ENCODE measurements at regions not wholly inside any gene's neighbourhood (a gene's known extent, or its start where the extent isn't known, plus 50 kb on each side); places are given as distances from the start of the nearest gene placed in this dataset.
"Not testable (repeated sequence)": the region's sequence is repeated elsewhere in the genome, so short reads cannot be mapped to it uniquely, and the experiment has no call there.

DNA sequence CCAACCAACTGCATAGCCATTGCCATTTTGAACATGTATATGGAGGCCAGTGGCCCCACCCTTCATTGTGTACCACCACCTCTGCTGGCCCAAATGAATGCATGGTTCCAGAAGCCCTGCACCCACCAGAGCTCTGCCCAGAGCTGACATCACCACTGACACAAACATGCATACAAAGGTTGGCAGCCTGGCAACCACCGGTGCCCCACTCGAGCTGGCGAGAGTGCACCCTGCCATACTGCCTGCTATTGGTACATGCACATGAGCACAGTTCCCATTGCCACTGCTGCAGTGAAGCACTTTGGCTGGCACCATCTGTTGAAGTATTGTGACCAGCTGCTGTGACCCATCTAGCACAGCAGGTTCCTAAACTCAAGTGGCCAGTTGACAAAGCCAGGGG is 1564.9 kb downstream of the OLFM4 start:
- DNase-seq (ENCODE audit: low read depth), result no peak

DNA sequence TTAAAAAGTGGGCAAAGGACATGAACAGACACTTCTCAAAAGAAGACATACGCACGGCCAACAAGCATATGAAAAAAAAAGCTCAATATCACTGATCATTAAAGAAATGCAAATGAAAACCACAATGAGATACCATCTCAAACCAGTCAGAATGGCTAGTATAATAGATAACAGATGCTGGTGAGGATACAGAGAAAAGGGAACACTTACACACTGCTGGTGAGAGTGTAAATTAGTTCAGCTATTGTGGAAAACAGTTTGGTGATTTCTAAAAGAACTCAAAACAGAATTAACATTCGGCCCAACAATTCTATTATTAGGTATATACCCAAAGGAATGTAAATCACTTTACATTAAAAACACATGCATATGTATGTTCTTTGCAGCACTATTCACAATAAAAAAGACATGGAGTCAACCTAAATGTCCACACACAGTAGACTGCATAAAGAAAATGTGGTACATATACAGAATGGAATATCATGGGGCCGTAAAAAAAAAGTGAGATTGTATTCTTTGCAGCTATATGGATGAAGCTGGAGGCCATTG is 1569.0 kb downstream of the OLFM4 start:
- no peak for DNase-seq (ENCODE audit: low read depth)

DNA sequence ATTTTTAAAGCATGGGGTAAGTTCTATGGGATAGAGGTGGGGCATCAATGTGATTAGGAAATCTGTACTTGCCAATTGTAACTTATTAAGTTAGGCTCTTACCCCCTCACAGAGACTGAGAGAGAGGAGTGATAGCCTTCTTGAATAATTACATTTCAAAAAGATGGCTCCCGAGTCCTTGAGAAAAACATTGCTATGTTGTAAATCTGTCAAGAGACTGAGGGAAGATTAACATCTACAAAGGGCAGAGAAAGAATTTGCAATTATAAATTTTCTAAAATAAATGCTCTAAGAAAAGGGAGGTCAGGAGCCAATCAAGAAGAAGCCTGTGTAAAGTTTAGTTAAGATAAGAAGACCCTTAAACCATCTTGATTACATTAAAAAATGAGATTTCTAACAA is 1570.8 kb downstream of the OLFM4 start:
- no peak for DNase-seq (ENCODE audit: low read depth)

DNA sequence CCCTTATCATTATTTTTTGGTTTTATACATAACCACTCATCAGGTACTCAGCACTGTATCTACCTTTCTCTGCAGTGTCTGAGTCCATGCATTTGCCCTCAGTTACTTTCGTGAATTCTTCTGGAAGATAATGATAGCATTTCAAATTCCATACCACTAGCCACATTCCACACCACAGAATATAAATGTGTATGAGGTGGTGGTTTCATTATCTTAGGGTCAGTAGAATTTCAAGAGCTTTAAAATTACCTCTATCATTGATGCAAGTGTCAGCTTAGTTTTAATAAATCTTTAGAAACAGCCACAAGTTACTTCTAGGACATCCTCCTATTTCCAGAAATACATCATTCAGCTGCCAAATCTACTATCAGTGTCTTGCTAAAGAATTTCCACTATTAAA is 1578.3 kb downstream of the OLFM4 start:
- DNase-seq (ENCODE audit: low read depth), result no peak

DNA sequence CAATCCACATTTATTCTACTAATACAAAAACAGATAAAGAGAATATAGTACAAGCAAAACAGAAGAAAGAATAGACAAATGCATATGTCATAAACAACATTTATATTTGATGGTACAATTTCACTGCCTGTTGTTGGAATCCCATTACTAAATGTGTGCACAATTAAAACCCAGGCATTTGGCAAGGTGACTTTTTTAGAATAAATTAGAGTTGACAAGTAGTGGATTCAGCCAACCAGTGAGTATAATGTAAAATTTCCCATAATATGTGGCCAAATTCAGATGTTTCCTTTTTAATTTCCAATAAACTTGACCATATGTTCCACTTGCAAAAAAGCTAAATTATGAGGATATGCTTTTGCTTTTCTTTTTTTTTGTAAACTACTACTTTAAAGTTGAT is 1578.8 kb downstream of the OLFM4 start:
- no peak for DNase-seq (ENCODE audit: low read depth)

DNA sequence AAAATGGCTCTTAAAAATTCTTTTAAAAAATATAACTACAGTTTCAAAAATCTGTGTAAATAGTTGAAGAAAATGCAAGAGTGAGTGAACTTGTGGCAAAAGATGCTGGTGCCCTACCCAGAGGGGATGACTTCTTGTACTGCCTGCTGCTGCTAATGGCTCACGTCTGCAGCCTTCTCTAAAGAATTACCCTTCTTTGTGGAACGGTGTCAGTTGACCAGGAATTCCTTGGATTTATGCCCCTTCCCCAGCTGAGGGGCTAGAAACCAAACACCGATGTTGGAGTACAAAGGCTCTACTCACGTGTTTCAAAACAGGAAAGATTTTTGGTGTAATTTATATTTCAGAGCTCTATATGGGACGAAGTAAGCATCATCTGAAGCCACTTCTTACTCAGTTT is 1582.8 kb downstream of the OLFM4 start:
- no peak for DNase-seq (ENCODE audit: low read depth)

DNA sequence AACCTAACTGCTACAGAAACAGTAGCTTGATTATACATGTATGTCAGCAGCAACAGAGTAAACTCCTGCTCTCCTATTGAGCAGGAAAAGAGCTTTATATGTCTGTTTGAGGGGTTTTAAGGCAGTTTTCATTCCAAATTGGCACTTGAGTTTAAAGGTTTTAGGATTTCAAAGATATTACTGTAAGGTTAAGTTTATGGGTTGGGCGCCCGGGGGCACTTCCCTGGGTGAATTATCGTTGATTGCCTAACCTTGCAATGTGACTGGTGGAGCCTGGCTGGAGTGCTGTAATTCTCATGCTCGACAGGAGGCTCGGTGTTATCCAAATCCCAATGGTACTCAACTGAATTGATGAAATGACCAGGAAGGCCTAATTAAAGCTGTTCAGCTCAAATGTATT is 1586.1 kb downstream of the OLFM4 start:
- DNase-seq (ENCODE audit: low read depth), result no peak

DNA sequence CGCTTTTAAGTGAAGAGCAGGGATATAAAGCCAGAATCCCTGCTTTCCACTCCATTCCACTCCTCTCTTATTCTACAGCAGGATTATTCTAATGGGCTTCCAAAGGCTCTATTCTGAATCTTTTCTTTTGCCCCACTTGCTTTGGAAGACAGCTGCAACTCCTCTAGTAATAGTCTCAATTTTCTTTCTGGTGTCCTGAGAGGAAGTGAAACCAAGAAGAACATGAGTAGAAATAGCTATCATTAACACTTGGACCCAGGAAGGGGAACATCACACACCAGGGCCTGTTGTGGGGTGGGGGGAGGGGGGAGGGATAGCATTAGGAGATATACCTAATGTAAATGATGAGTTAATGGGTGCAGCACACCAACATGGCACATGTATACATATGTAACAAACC is 1597.9 kb downstream of the OLFM4 start:
- not testable (repeated sequence) for DNase-seq (ENCODE audit: low read depth)

DNA sequence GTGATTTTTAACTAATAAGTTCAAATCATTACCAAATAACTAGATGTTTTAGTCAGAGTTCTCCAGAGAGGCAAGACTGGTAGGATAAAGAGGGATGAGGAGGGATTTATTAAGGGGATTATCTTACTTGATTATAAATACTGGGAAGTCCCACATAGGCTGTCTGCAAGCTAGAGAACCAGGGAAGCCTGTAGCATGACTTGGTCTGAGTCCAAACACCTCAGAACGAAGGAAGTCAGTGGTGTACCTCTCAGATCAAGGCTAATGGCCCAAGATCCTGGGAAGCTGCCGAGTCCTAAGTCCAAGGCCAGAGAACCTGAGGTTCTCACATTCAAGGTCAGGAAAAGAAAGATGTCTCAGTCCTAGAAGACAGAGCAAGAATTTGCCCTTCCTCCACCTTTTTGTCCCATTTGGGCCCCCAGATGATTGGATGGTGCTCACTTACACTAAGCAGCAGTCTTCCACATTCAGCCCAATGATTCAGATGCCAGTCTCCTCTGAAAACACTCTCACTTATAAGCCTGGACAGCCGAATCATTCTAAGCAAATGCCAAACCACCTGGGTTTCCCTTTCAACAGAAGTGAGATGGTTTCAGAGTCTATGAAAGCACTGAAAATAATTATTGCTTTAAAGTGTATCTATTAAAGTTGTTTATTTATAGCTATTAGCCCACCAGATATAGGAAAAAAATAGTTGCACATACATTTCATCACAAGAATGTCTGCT is 1599.2 kb downstream of the OLFM4 start:
- no peak for DNase-seq (ENCODE audit: low read depth)

DNA sequence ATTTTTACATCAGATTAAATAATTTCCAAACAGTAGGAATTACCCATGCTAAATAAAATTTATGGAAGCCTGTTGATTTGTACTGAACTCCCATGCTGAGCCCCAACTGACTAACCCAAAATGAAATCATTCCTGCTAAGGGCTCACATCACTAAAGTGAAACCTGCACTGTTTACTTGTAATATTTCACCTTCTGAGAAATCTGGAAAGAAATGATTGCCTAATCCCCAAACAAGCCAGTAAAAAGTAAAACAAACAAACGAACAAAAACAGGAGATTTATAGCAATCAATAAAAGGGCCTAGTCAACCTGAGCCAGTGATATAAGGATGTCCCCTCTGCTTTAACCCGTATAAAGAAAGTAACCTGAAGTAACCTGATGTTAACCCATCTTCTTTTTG is 1599.8 kb downstream of the OLFM4 start:
- DNase-seq (ENCODE audit: low read depth), result no peak

DNA sequence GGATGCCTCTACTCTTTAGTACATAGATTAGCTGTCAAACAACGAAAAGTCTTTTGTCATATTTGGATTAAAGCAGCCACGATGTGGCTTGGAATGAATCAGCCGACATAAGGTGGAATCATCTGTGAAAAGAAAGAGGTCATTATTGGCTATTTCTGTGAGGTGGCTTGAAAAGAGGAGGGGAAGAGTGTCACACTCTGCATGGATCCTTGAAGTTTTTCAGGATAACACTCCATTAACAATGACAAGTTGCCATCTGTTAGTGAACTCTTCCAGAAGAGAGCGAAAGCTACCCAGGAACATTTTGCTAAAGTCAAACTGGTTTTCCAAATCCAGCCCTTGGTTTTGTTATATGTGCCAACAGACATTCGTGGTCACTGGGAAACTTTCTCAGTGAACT is 1604.8 kb downstream of the OLFM4 start:
- DNase-seq (ENCODE audit: low read depth), result no peak

DNA sequence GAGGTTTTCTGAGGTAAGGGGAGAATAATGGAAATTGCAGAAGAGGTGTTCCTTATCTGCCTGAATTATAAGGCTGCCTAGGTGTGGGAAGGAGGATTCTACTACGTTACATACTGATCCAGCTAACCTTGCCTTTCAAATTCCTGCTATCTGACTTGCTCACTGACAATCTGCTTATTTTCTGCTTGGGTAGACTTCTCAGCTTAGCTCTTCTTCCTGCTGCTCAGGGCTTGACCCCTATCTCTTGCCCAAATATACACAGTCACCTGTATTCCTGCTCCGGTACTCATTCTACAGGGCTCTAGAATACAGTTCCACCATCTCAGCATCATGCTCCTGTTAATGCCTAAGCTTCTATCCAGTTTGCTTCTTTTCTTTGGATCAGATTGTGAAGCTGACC is 1607.6 kb downstream of the OLFM4 start:
- no peak for DNase-seq (ENCODE audit: low read depth)

DNA sequence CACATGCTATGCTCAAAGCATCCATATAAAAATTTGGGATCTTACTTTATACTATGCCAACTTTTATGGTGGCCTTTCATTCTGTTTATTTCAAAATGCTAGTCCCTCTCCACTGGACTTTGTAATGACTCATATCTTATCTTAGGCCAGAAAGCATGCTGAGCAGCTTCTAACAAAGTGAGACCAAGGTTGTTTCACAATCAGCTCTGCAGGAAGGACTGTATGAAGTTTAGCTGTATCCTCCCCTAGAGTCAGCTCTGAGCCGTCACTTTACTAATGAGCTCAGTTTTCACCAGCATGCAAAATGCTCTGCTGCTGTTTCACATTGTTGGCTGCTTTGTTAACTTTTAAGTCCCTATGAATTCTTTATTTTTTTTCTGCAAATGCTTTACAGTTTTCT is 1608.8 kb downstream of the OLFM4 start:
- DNase-seq (ENCODE audit: low read depth), result no peak

DNA sequence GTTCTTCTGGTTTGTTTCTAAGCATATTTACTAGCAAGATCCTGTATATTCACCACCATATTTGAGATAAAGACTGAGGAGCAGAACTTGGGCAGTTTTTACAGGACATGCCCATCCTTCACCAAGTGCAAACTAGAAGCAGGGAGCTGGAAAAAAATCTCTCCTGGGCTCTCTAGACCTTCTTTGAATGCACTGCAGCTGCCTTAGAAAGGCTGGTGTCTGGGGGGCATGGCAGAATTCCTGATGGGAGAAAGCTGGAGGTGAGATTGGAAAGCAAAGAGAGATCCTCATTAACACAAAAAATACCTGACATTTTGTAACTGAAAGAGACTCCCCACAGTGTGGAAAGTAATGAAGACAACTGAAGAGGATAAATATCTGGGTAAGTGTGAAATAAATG is 1612.1 kb downstream of the OLFM4 start:
- no peak for DNase-seq (ENCODE audit: low read depth)

DNA sequence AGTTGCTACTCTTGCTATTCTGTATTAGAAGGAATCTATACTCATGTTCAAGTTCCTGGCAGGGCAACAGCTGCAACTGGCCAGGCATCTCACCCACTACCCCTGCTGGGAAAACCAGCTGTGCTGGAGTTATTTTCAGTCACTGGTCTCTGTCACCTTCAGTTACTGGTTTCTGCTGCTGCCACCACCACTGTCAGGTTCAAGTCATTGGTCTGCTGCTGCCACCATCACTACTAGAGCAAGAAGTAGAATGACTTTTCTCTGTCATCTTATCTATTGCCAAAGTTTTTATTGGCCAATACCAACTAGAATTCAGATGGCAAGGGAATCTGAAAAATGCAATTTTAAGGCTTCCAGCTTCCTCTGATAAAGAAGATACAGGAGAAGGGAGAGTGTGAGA is 1615.2 kb downstream of the OLFM4 start:
- DNase-seq (ENCODE audit: low read depth), result no peak

DNA sequence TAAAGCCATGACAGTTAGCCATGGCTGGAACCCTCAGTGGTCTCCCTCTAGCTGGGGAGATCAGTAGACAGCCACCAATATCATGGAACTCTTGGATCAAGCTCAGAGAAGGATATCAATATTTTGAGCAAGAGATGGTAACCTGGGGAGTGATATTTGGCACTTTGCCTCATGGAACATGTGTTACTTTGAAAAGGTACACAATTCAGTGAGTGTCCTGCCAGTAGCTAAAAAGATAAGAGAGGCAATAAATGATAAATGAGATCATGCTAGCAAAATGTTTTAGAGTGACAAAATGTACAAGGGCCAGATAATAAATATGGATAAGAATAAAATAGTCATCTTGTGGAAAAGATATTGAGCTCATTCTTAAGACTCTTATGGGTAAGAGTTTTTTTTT is 1618.7 kb downstream of the OLFM4 start:
- DNase-seq (ENCODE audit: low read depth), result no peak

DNA sequence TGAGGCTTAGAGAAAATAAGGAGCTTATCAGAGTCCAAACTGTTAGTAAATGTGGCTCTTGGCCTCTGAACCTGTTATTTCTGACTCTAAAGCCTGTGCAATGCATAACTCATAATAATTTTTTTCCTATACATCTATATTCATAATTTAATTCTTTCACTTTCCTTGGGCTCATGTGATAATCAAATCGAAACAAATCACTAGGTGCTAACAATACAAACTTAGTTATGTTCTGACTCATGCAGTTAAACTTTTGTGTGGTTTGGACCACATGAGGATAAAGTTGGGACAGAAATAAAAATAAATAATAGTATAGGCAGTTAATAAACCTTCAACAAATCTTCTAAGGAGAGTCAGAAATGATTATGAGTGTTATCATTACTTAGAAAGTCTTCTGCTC is 1629.0 kb downstream of the OLFM4 start:
- no peak for DNase-seq (ENCODE audit: low read depth)

DNA sequence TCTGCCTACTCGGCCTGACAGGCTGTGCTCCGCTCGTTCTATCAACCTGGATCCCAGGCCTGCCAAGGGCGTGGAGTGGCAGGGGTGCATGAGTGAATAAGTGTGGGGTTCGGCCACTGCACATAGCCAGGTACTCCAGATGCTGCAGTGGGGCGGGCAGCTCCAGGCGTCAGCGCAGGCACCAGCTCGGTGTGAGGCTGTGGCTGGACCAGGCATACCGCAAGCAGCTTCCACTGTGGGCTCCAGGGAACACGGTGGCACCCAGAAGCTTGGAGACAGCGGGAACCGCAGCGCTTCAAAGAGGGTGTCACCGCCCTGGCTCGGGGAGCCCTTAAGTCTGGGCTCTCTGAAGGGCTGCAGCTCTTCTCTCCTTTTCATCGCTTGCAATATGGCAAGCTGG is 1630.2 kb downstream of the OLFM4 start:
- no peak for DNase-seq (ENCODE audit: low read depth)

DNA sequence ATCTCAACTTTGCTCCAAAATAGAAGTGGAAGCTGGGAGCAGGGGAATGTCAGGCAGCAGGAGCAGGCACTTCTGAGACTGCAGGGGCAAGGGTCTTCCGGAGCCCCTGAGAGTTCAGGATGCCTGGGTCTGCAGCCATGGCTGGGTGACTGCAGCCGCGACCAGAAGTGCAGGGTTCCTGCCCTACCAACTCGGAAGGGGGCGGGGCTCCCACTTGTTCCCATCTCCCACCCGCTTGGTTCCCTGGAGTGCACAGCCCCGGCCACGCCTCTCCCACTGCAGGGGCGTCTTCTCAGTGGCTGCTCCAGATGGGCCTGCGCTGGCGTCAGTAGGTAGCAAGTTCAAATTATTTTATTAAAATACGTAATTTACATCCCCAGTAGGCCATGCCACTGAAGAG is 1631.7 kb downstream of the OLFM4 start:
- no peak for DNase-seq (ENCODE audit: low read depth)

DNA sequence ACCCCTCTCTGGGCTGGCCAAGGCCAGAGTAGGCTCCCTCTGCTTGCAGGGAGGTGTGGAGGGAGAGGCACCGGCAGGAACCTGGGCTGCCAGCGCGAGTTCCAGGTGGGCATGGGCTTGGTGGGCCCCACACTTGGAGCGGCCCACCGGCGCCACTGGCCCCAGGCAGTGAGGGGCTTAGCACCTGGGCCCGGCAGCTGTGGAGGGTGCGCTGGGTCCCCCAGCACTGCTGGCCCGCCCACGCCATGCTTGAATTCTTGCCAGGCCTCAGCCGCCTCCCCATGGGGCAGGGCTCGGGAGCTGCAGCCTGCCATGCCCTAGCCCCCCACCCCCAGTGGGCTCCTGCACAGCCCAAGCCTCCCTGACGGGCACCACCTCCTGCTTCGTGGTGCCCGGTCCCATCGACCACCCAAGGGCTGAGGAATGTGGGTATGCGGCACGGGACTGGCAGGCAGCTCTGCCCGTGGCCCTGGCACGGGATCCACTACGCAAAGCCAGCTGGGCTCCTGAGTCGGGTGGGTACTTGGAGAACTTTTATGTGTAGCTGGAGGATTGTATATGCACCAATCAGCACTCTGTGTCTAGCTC is 1648.0 kb downstream of the OLFM4 start:
- DNase-seq (ENCODE audit: low read depth), result no peak

DNA sequence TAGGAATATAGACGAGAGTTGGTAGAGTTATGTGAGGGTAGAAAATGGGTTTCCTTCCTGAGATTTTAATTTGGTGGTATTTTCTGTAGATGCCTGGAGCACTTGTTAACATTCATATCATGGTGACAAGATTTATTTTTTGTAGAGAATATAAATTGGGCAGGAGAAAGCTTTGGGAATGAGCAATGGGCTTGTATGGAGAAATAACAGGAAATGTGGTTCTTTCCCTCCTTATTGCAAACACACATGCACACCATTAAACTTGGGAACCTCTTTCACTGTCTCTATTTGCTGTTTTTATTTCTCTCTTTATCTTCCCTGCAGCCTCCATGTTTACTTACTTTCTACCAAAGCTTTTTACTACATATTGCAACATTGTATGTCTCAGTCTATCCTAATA is 1653.6 kb downstream of the OLFM4 start:
- no peak for DNase-seq (ENCODE audit: low read depth)

DNA sequence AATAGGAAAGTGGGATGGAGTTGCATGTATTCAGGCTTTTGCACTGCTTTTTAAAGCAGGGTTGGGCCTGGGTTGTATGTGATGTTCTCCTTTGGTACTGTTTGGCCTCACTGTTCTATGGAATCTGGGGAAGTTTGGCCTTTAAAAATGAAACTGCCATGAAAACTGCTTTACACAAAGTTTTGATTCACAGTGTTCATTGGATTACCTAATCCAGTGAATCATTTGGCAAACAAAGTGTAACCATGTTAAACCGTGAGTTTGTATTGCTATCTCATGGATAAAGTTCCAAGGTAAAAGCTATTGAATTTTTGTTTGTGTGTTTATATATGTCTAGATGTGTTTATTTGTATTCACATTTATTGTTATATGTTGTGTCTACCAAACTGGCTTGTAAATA is 1658.6 kb downstream of the OLFM4 start:
- no peak for DNase-seq (ENCODE audit: low read depth)

DNA sequence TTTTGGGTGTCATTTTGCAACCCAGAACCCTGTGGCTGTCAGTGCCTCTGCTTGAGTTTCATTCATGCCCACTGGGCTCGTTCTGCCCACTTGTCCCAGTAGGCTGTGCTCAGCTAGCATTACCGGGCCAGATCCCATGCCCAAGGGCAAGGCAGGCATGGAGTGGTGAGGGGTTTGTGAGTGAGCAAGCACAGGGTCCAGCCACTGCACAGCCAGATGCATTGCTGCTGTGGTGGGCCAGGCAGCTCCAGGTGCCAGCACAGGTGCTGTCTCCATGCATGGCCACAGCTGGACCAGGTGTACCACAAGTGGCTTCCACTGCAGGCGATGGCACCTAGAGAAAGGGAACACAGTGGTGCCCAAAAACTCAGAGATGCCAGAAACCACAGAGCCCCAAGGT is 1671.2 kb downstream of the OLFM4 start:
- no peak for DNase-seq (ENCODE audit: low read depth)

DNA sequence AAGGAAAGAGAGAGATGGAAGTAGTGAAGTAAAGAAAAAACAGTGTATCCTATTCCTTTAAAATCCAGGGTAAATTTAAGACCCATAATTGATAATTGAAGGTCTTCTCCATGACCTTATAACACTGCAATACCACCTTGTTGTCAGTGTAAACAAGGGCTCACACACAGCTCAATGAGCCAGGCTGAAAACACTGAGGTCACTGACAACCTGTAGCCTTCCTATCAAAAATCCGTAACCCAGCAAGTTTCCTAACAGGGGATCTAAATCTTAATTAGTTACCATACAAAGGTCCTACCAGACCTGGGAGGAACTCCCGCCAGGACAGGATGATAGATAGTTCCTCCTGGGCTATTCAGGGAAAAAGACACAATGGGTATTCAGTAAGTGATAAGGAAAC is 1677.1 kb downstream of the OLFM4 start:
- DNase-seq (ENCODE audit: low read depth), result no peak

Data from ELR (cell line).